ENCODE measurements at regions not wholly inside any gene's neighbourhood (a gene's known extent, or its start where the extent isn't known, plus 50 kb on each side); places are given as distances from the start of the nearest gene placed in this dataset.
A peak's percentile ranks its signal among the peaks of the same experiment; 100 is the strongest.

- H3K79me2 ChIP-seq (ENCODE audit: insufficient read depth, low read depth), result no peaks in the 10 kb centered on the region
- H3K4me3 ChIP-seq (IDR thresholded peaks at IDR 0.05; ENCODE audit: insufficient read depth, low read depth, low read length), result no peak overlapping the region
- no peak for TF ChIP-seq CTCF (conservative IDR thresholded peaks at IDR 0.05; ENCODE audit: low read depth, low read length)
- peak overlapping the region; percentile 75 for H3K27ac ChIP-seq
- peak overlapping the region; percentile 12; the same call in 1 of the 2 replicates for H3K9ac ChIP-seq
- H4K20me1 ChIP-seq (ENCODE audit: insufficient read depth), result no peaks in the 10 kb centered on the region
- H3K4me1 ChIP-seq (ENCODE audit: low read depth, poor library complexity, severe bottlenecking), result peaks cover 30% of the 10 kb centered on the region
- no peaks in the 10 kb centered on the region for H3K27me3 ChIP-seq (ENCODE audit: insufficient read depth, low read depth)
- peak overlapping the region; percentile 68 for H3K4me2 ChIP-seq
- no peak overlapping the region; the same call in 1 of the 2 replicates for H2AFZ ChIP-seq (ENCODE audit: low read depth)
- H3K36me3 ChIP-seq (ENCODE audit: insufficient read depth), result no peaks in the 10 kb centered on the region
Measured at GRCh38 chr14:42407153-42407552, 800.5 kb downstream of the LRFN5 start.

GRCh38 chr14:42391146-42391834, 784.6 kb downstream of the LRFN5 start:
- no peaks in the 10 kb centered on the region for H3K27me3 ChIP-seq (ENCODE audit: insufficient read depth, low read depth)
- peak overlapping the region; percentile 36; the same call in 1 of the 2 replicates for H2AFZ ChIP-seq (ENCODE audit: low read depth)
- H3K4me2 ChIP-seq, result peak overlapping the region; percentile 46
- H3K36me3 ChIP-seq (ENCODE audit: insufficient read depth), result no peaks in the 10 kb centered on the region
- no peak overlapping the region for H3K4me3 ChIP-seq (IDR thresholded peaks at IDR 0.05; ENCODE audit: insufficient read depth, low read depth, low read length)
- H3K4me1 ChIP-seq (ENCODE audit: low read depth, poor library complexity, severe bottlenecking), result peaks cover 30% of the 10 kb centered on the region
- no peaks in the 10 kb centered on the region for H3K79me2 ChIP-seq (ENCODE audit: insufficient read depth, low read depth)
- peak overlapping the region; percentile 55 for H3K27ac ChIP-seq
- H4K20me1 ChIP-seq (ENCODE audit: insufficient read depth), result no peaks in the 10 kb centered on the region
- no peak for TF ChIP-seq CTCF (conservative IDR thresholded peaks at IDR 0.05; ENCODE audit: low read depth, low read length)
- H3K9ac ChIP-seq, result 0 out of 2 replicates have a peak overlapping the region, but pooled peaks have one; percentile 3

- TF ChIP-seq CTCF (conservative IDR thresholded peaks at IDR 0.05; ENCODE audit: low read depth, low read length), result no peak
- Histone ChIP-seq H3K4me3 (IDR thresholded peaks at IDR 0.05; ENCODE audit: insufficient read depth, low read depth, low read length) (no peak overlapping the region), H3K36me3 (ENCODE audit: insufficient read depth) (no peaks in the 10 kb centered on the region), H4K20me1 (ENCODE audit: insufficient read depth) (no peaks in the 10 kb centered on the region), H2AFZ (ENCODE audit: low read depth) (no peak overlapping the region), H3K4me2 (no peak overlapping the region), H3K27me3 (ENCODE audit: insufficient read depth, low read depth) (no peaks in the 10 kb centered on the region), H3K27ac (no peak overlapping the region), H3K4me1 (ENCODE audit: low read depth, poor library complexity, severe bottlenecking) (no peaks in the 10 kb centered on the region), H3K9ac (no peak overlapping the region), H3K79me2 (ENCODE audit: insufficient read depth, low read depth) (no peaks in the 10 kb centered on the region)
Measured at GRCh38 chr14:42378880-42379279, 772.2 kb downstream of the LRFN5 start.

- H3K36me3 ChIP-seq (ENCODE audit: insufficient read depth), result no peaks in the 10 kb centered on the region
- H3K79me2 ChIP-seq (ENCODE audit: insufficient read depth, low read depth), result no peaks in the 10 kb centered on the region
- no peak overlapping the region for H3K4me2 ChIP-seq
- no peaks in the 10 kb centered on the region for H3K27me3 ChIP-seq (ENCODE audit: insufficient read depth, low read depth)
- no peak overlapping the region for H3K4me3 ChIP-seq (IDR thresholded peaks at IDR 0.05; ENCODE audit: insufficient read depth, low read depth, low read length)
- no peak for TF ChIP-seq CTCF (conservative IDR thresholded peaks at IDR 0.05; ENCODE audit: low read depth, low read length)
- no peak overlapping the region for H3K27ac ChIP-seq
- H3K9ac ChIP-seq, result no peak overlapping the region
- H3K4me1 ChIP-seq (ENCODE audit: low read depth, poor library complexity, severe bottlenecking), result no peaks in the 10 kb centered on the region
- H2AFZ ChIP-seq (ENCODE audit: low read depth), result no peak overlapping the region
- H4K20me1 ChIP-seq (ENCODE audit: insufficient read depth), result no peaks in the 10 kb centered on the region
Measured at GRCh38 chr14:42378274-42378673, 771.6 kb downstream of the LRFN5 start.

Data from KMS-11 (cell line).